ENCODE measurements at regions not wholly inside any gene's neighbourhood (a gene's known extent, or its start where the extent isn't known, plus 50 kb on each side); places are given as distances from the start of the nearest gene placed in this dataset.

- Histone ChIP-seq H3K14ac (ENCODE audit: low read length) (no peak overlapping the region), H3K23ac (ENCODE audit: low read length) (no peak overlapping the region), H2AFZ (ENCODE audit: insufficient read depth, low read length, poor library complexity) (no peak overlapping the region), H3K27ac (ENCODE audit: low read depth, low read length) (no peak overlapping the region), H3K4me1 (ENCODE audit: control insufficient read depth in 1 of 2, insufficient read depth in 2 of 2, low read length in 2 of 2) (no peaks in the 10 kb centered on the region), H2BK120ac (ENCODE audit: insufficient read depth, low read length, poor library complexity) (no peak overlapping the region), H3K36me3 (ENCODE audit: control insufficient read depth in 1 of 2, insufficient read depth in 2 of 2, low read length in 2 of 2) (no peaks in the 10 kb centered on the region), H3K18ac (ENCODE audit: low read length) (no peak overlapping the region), H2AK5ac (ENCODE audit: low read length) (no peak overlapping the region), H4K8ac (ENCODE audit: low read depth, low read length) (no peak overlapping the region), H3K9me3 (ENCODE audit: insufficient read depth, low read depth, low read length) (no peaks in the 10 kb centered on the region), H3K4ac (ENCODE audit: low read depth, low read length) (no peak overlapping the region), H4K91ac (ENCODE audit: low read depth, low read length) (no peak overlapping the region), H3K79me1 (ENCODE audit: low read length) (no peaks in the 10 kb centered on the region), H3K4me2 (ENCODE audit: low read length) (no peak overlapping the region), H2BK12ac (ENCODE audit: low read length) (no peak overlapping the region), H2BK5ac (ENCODE audit: low read depth, low read length, poor library complexity) (no peak overlapping the region), H3K4me3 (ENCODE audit: low read depth, low read length) (no peak overlapping the region), H3K9ac (ENCODE audit: low read length) (no peak overlapping the region), H4K12ac (ENCODE audit: low read depth, low read length) (no peak overlapping the region), H3K27me3 (ENCODE audit: insufficient read depth, low read length) (peaks cover 3% of the 10 kb centered on the region), H3K79me2 (ENCODE audit: control insufficient read depth, insufficient read depth, low read length, poor library complexity) (no peaks in the 10 kb centered on the region)
- DNase-seq: no peak
- WGBS (ENCODE audit: extremely low coverage, insufficient coverage, insufficient read length): no CpG with 5 or more reads among the region's 16 CpGs
These were observed 214.7 kb downstream of the TEX36 start for GRCh38 chr10:125468278-125468677.

GRCh38 chr10:125466685-125467084, 216.3 kb downstream of the TEX36 start:
- WGBS (ENCODE audit: extremely low coverage, insufficient coverage, insufficient read length): no CpG with 5 or more reads among the region's 1 CpG
- DNase-seq: no peak
- H2AFZ ChIP-seq (ENCODE audit: insufficient read depth, low read length, poor library complexity): no peak overlapping the region

GRCh38 chr10:125462845-125463244, 220.1 kb downstream of the TEX36 start:
- WGBS (ENCODE audit: extremely low coverage, insufficient coverage, insufficient read length): no CpG with 5 or more reads among the region's 2 CpGs
- DNase-seq: no peak
- no peaks in the 10 kb centered on the region for H3K36me3 ChIP-seq (ENCODE audit: control insufficient read depth in 1 of 2, insufficient read depth in 2 of 2, low read length in 2 of 2)

More at GRCh38 chr10:125466685-125467084, 216.3 kb downstream of the TEX36 start:
- no peak overlapping the region for H4K8ac ChIP-seq (ENCODE audit: low read depth, low read length)
- H3K4me3 ChIP-seq (ENCODE audit: low read depth, low read length): no peak overlapping the region
- no peak overlapping the region for H4K91ac ChIP-seq (ENCODE audit: low read depth, low read length)
- no peak overlapping the region for H3K9ac ChIP-seq (ENCODE audit: low read length)
- no peak overlapping the region for H2BK120ac ChIP-seq (ENCODE audit: insufficient read depth, low read length, poor library complexity)
- no peak overlapping the region for H3K27ac ChIP-seq (ENCODE audit: low read depth, low read length)
- H3K4ac ChIP-seq (ENCODE audit: low read depth, low read length): no peak overlapping the region
- H3K23ac ChIP-seq (ENCODE audit: low read length): no peak overlapping the region
- no peak overlapping the region for H4K12ac ChIP-seq (ENCODE audit: low read depth, low read length)
- no peak overlapping the region for H3K4me2 ChIP-seq (ENCODE audit: low read length)
- no peak overlapping the region for H2BK12ac ChIP-seq (ENCODE audit: low read length)
- no peak overlapping the region for H2AK5ac ChIP-seq (ENCODE audit: low read length)
- no peak overlapping the region for H3K14ac ChIP-seq (ENCODE audit: low read length)
- no peak overlapping the region for H3K18ac ChIP-seq (ENCODE audit: low read length)
- H2BK5ac ChIP-seq (ENCODE audit: low read depth, low read length, poor library complexity): no peak overlapping the region
- H3K9me3 ChIP-seq (ENCODE audit: insufficient read depth, low read depth, low read length): no peaks in the 10 kb centered on the region
- H3K4me1 ChIP-seq (ENCODE audit: control insufficient read depth in 1 of 2, insufficient read depth in 2 of 2, low read length in 2 of 2): no peaks in the 10 kb centered on the region
- H3K27me3 ChIP-seq (ENCODE audit: insufficient read depth, low read length): no peaks in the 10 kb centered on the region
- no peaks in the 10 kb centered on the region for H3K79me1 ChIP-seq (ENCODE audit: low read length)
- H3K36me3 ChIP-seq (ENCODE audit: control insufficient read depth in 1 of 2, insufficient read depth in 2 of 2, low read length in 2 of 2): no peaks in the 10 kb centered on the region
- H3K79me2 ChIP-seq (ENCODE audit: control insufficient read depth, insufficient read depth, low read length, poor library complexity): no peaks in the 10 kb centered on the region

GRCh38 chr10:125460326-125460725, 222.6 kb downstream of the TEX36 start:
- WGBS (ENCODE audit: extremely low coverage, insufficient coverage, insufficient read length): no CpG with 5 or more reads among the region's 4 CpGs
- Histone ChIP-seq H3K9ac (ENCODE audit: low read length) (no peak overlapping the region), H2BK12ac (ENCODE audit: low read length) (no peak overlapping the region), H2AFZ (ENCODE audit: insufficient read depth, low read length, poor library complexity) (no peak overlapping the region), H2AK5ac (ENCODE audit: low read length) (no peak overlapping the region), H4K12ac (ENCODE audit: low read depth, low read length) (no peak overlapping the region), H3K4me3 (ENCODE audit: low read depth, low read length) (no peak overlapping the region), H3K18ac (ENCODE audit: low read length) (no peak overlapping the region), H3K4me2 (ENCODE audit: low read length) (no peak overlapping the region), H3K27ac (ENCODE audit: low read depth, low read length) (no peak overlapping the region), H3K4ac (ENCODE audit: low read depth, low read length) (no peak overlapping the region), H3K36me3 (ENCODE audit: control insufficient read depth in 1 of 2, insufficient read depth in 2 of 2, low read length in 2 of 2) (no peaks in the 10 kb centered on the region), H3K27me3 (ENCODE audit: insufficient read depth, low read length) (no peaks in the 10 kb centered on the region), H3K79me1 (ENCODE audit: low read length) (no peaks in the 10 kb centered on the region), H3K4me1 (ENCODE audit: control insufficient read depth in 1 of 2, insufficient read depth in 2 of 2, low read length in 2 of 2) (no peaks in the 10 kb centered on the region), H3K9me3 (ENCODE audit: insufficient read depth, low read depth, low read length) (no peaks in the 10 kb centered on the region), H3K14ac (ENCODE audit: low read length) (no peak overlapping the region), H4K91ac (ENCODE audit: low read depth, low read length) (no peak overlapping the region), H2BK120ac (ENCODE audit: insufficient read depth, low read length, poor library complexity) (no peak overlapping the region), H2BK5ac (ENCODE audit: low read depth, low read length, poor library complexity) (no peak overlapping the region), H3K79me2 (ENCODE audit: control insufficient read depth, insufficient read depth, low read length, poor library complexity) (no peaks in the 10 kb centered on the region), H4K8ac (ENCODE audit: low read depth, low read length) (no peak overlapping the region), H3K23ac (ENCODE audit: low read length) (no peak overlapping the region)
- DNase-seq: no peak

More at GRCh38 chr10:125462845-125463244, 220.1 kb downstream of the TEX36 start:
- H3K9ac ChIP-seq (ENCODE audit: low read length): no peak overlapping the region
- no peak overlapping the region for H3K4me3 ChIP-seq (ENCODE audit: low read depth, low read length)
- no peak overlapping the region for H4K12ac ChIP-seq (ENCODE audit: low read depth, low read length)
- no peak overlapping the region for H3K18ac ChIP-seq (ENCODE audit: low read length)
- no peaks in the 10 kb centered on the region for H3K79me1 ChIP-seq (ENCODE audit: low read length)
- H2AK5ac ChIP-seq (ENCODE audit: low read length): no peak overlapping the region
- H4K8ac ChIP-seq (ENCODE audit: low read depth, low read length): no peak overlapping the region
- H4K91ac ChIP-seq (ENCODE audit: low read depth, low read length): no peak overlapping the region
- H2AFZ ChIP-seq (ENCODE audit: insufficient read depth, low read length, poor library complexity): no peak overlapping the region
- H2BK120ac ChIP-seq (ENCODE audit: insufficient read depth, low read length, poor library complexity): no peak overlapping the region
- no peaks in the 10 kb centered on the region for H3K27me3 ChIP-seq (ENCODE audit: insufficient read depth, low read length)
- H3K23ac ChIP-seq (ENCODE audit: low read length): no peak overlapping the region
- no peak overlapping the region for H3K4ac ChIP-seq (ENCODE audit: low read depth, low read length)
- no peak overlapping the region for H3K14ac ChIP-seq (ENCODE audit: low read length)
- H2BK12ac ChIP-seq (ENCODE audit: low read length): no peak overlapping the region
- no peaks in the 10 kb centered on the region for H3K79me2 ChIP-seq (ENCODE audit: control insufficient read depth, insufficient read depth, low read length, poor library complexity)
- no peak overlapping the region for H2BK5ac ChIP-seq (ENCODE audit: low read depth, low read length, poor library complexity)
- H3K4me1 ChIP-seq (ENCODE audit: control insufficient read depth in 1 of 2, insufficient read depth in 2 of 2, low read length in 2 of 2): no peaks in the 10 kb centered on the region
- no peak overlapping the region for H3K4me2 ChIP-seq (ENCODE audit: low read length)
- no peak overlapping the region for H3K27ac ChIP-seq (ENCODE audit: low read depth, low read length)
- no peaks in the 10 kb centered on the region for H3K9me3 ChIP-seq (ENCODE audit: insufficient read depth, low read depth, low read length)
